ENCODE measurements at regions not wholly inside any gene's neighbourhood (a gene's known extent, or its start where the extent isn't known, plus 50 kb on each side); places are given as distances from the start of the nearest gene placed in this dataset.
"Not testable (repeated sequence)": the region's sequence is repeated elsewhere in the genome, so short reads cannot be mapped to it uniquely, and the experiment has no call there.

DNA sequence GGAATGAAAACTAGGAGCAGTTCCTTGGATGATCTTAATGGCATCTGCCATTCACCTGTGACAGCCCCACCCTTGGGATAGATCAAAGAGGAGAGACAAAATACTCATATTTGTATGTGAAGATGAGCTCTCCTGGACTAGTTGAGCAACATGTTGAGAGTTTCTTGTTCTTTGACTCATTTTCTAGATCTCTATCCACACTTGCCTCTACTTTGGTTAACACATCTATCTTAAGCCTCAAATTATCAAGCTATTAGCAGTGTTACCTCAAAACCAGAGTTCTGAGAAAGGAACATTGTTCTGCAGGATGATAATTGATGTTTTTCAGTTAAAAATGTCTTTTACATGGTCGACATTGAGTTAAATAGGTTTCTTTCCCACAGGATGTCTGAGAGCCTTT lies 94.2 kb upstream of the TEX13D start:
- DNase-seq (ENCODE audit: low spot score) = no peak

DNA sequence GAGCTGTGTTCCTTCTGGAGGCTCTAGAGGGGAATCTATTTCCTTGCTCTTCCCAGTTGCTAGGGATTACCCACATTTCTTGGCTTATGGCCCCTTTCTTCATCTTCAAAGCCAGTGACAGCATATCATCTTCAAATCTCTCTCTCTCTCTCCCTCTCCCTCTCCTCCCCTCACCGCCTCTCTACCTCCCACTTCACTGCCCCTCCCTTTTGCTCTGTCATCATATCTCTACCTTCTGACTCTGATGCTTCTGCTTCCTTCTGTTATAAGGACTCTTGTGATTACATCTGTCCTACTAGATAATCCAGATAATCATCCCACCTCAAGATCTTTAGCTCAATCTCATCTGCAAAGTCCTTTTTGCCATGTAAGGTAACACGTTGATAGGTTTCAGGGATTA lies 93.1 kb upstream of the TEX13D start:
- DNase-seq (ENCODE audit: low spot score) = no peak

DNA sequence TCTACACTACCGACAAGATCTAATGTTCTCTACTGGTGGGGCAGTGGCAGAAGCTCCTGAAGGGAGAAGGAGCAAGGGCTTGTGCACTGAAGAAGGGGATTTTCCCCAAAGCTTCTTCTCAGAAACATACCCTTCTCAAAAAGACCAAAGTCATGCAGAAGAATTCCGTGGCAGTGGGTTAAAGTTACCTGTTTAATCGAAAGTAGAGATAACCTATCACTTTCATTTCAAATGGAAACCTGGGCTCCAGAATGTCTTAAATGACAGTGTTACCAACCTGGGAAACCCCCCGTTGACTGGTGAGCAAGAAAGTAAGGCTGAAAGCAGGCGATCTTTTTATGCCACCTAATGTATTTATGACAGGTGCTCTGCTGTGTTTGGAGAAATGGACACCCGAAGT lies 92.5 kb upstream of the TEX13D start:
- no peak for DNase-seq (ENCODE audit: low spot score)

DNA sequence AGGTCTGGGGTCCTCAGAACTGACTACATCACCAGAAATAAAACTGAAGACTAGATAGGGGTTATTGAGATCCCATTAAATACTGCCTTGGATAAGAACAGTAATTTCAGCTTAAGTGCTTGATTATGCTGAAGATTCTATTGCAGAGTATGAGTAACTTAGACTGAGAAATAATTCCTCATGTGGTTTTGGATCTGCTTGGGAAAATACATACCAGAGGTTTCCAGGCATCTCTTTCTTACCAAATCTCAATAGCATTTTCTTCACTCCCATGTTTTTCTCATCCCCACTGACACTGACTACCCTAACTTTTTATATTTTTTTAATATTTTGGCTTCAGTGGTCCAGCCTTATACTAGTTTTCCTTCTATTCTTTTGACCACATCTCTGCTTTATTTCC lies 92.0 kb upstream of the TEX13D start:
- no peak for DNase-seq (ENCODE audit: low spot score)

- DNase-seq (ENCODE audit: low spot score) = no peak
These were observed 90.3 kb upstream of the TEX13D start for GRCh38 chrX:124242131-124242530.

DNA sequence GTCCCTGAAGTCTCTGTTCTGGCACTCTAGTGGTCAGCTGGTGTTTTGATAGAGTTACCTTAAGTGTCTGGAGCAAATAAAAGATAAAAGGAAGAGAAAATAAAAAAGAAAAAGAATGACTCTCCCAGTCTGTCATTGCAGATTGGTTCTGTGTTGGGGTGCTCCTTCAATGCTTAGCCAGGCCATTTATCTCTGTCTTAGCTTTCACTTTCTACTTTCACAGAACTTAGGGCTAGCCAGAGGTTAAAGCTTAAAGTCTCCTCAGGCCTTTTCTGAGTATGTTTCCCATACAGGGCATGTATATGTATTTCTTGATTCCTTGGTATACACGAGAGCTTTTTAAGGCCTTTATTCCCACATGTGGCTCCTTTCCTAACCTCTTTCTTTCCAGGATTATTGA lies 83.1 kb upstream of the TEX13D start:
- DNase-seq (ENCODE audit: low spot score) = no peak

- no peak for DNase-seq (ENCODE audit: low spot score)
These were observed 81.5 kb upstream of the TEX13D start for GRCh38 chrX:124250835-124251437.

DNA sequence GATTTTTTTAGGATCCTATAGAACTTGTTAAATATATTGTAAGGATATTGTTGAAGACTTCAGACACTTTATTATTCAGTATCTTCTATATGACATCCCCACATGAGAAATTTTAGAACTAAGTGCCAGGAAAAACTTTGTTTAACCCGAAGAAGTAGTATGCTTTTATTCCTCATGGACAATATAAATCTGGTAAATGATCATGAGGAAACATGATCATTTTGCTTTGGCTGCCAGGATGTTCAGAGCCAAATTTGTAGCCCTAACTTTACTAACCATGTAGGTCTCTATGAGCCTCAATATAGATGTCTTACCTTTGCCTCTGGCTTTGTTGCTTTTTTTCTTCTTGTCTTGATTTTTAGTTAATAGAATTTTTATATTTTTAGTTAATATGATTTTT lies 77.8 kb upstream of the TEX13D start:
- DNase-seq (ENCODE audit: low spot score) = no peak

DNA sequence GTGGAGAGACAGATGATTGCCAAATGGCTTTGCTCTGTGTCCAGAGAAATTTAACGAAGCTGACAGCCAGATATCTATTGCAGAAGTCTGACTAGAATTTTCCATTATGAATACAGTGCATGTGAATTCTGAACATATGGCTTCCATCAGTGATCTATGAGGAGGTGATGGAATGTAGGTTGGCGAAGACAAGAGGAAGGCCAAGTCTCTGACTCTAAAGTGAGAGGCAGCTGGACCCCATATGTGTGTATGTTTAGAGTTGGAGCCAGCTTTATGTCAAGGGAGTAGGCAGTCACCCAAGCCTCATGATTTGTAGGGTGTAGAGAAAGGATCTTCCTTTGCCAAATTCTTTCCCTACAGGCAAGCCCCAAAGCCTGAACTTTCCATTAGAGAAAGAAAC lies 76.2 kb upstream of the TEX13D start:
- DNase-seq (ENCODE audit: low spot score) = no peak

- no peak for DNase-seq (ENCODE audit: low spot score)
These were observed 75.7 kb upstream of the TEX13D start for GRCh38 chrX:124256629-124257380.

DNA sequence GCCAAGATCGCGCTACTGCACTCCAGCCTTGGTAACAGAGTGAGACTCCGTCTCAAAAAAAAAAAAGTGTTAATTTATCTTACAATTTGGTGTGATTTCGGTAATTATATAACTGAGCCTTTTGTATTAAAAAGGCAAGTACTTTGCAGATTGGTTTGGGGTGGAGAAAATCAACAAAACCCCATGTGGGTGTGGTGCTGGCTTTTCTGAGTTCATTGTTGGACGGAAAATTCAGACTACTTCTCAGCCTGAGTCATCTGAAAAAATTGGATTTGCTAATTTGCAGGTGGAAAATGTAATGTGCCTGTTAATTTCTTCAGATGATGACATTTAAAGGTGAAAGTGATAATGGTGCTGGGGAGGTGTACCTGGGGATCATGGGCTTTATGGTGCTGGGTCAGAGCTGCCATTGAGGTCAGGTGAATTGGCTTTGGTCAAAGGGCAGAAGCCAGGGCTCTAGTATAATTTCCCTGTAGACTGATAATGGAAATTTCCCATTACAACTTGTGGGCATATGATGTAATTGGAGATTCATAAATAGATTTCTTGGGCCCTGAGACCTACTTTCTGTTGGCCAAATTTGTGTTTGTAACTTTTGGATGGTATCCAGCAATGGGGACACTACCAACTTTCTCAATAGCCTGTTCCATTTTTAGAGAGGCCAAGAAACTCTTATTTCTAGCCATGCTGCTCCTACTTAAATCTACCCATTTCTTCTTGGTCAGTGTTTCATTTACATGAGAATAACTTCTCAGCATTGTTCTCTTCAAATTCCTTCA lies 74.3 kb upstream of the TEX13D start:
- no peak for DNase-seq (ENCODE audit: low spot score)

GRCh38 chrX:124260845-124261244 lies 71.6 kb upstream of the TEX13D start:
- no peak for DNase-seq (ENCODE audit: low spot score)

DNA sequence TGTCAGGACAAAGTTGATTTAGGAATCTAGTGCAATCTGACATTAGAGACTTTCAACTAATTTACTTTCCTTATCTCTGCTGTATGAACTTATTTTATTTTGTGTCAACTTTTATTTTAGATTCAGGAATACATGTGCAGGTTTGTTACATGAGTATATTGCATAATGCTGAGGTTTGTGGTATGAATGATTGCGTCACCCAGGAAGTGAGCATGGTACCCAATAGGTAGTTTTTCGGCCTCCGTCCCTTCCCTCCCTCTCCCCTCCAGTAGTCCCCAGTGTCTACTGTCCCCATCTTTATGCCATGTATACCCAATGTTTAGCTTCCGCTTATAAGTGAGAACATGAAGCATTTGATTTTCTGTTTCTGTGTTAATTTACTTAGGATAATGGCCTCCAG lies 68.7 kb upstream of the TEX13D start:
- DNase-seq (ENCODE audit: low spot score) = no peak

GRCh38 chrX:124268099-124268498 lies 64.4 kb upstream of the TEX13D start:
- DNase-seq (ENCODE audit: low spot score) = no peak

DNA sequence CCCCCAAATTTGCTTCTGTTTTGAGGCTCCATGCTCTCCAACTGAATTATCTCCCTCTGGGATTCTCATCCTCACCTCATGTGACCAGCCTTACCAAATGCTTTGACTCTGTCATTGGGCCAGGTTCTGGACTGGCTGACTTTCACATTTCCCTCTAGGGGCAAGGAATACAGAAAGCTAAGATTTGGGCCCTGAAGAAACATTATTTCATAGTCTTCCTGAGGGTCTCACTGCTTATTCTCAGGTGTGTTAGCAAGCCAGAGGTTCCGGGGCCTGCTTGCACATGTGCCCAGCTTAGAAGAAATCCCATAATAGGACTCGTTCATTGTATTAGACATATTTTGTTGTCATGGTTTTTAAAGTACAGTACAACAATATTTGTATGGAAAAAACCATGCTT lies 62.6 kb upstream of the TEX13D start:
- no peak for DNase-seq (ENCODE audit: low spot score)

DNA sequence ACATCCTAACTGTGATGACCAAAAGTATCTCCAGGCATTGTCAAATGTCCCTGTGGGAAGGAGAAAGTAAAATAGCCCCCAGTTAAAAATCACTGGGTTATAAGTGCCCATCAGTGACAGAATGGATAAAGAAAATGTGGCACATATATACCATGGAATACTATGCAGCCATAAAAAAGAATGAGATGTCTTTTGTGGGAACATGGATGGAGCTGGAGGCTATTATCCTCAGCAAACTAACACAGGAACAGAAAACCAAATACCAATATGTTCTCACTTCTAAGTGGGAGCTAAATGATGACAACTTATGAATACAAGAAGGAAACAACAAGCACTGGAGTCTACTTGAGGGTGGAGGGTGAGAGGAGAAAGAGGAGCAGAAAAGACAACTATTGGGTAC lies 60.9 kb upstream of the TEX13D start:
- not testable (repeated sequence) for DNase-seq (ENCODE audit: low spot score)

GRCh38 chrX:124272370-124272982 lies 60.0 kb upstream of the TEX13D start:
- no peak for DNase-seq (ENCODE audit: low spot score)

DNA sequence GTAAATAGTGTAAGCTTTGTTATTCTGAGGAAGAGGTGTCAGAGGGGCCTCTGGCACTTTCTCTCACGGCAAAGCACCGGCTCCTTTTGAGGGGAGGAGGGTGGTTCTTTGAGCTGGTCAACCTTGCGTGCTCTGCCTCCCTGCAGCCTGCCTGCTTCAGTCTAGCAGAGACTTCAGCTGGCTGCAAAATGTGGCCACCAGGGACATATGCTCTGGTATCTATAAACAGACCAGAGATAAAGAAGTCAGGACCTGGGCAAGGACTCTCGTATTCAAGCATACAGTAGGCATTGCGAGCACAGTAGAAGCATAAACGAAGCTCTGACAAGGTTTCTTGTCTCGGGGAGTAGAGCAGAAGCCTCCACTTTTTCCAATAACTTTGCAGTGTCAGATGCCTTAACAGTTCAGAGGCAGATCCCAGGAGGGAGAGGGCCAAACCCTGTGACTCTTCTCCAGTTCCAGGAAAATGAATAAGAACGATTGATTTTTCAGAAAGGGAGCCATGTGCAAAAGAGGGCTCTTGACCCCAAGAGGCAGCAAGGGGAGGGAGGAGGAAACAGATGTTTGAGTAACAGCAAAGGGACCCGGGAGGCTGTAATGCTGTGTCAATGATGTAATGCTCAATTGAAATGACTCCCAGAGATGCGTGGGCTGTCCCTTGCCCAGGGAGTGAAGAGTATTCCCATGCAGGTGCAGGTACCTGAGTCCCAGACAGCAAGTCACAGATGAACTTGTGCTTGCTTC lies 57.9 kb upstream of the TEX13D start:
- no peak for DNase-seq (ENCODE audit: low spot score)

DNA sequence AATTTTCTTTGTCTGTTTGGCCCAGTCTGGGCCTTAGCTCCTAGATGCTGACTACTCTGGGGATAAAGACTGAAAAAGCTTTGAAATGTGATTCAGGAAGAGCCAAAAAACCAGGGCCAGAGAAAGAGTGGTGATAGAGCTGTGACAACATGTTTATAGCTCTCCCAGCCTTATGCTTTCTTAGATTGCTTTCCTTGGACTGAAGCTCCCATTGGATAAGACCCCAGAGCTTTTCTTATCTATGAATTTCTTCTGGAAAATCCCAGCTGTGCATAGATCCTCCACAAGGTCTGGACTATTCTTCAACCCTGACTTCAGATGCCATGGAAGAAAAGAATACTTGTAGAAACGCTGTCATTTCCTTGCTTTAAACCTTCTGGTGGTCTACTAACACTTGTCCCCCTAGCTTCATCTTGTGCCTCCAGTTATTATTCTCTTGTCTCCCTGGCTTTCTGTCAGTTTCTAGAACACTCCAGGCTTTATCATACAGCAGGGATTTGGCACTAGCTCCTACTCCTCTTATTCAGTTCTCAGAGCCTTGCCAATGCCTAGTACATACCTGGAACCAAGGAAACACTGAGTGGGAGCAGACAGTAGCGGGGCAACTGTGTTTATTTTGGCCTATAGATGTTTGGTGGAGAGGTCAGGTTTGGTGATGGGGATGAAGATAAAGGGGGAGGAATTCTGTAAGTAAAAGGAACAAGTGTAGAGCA lies 57.1 kb upstream of the TEX13D start:
- DNase-seq (ENCODE audit: low spot score) = no peak

DNA sequence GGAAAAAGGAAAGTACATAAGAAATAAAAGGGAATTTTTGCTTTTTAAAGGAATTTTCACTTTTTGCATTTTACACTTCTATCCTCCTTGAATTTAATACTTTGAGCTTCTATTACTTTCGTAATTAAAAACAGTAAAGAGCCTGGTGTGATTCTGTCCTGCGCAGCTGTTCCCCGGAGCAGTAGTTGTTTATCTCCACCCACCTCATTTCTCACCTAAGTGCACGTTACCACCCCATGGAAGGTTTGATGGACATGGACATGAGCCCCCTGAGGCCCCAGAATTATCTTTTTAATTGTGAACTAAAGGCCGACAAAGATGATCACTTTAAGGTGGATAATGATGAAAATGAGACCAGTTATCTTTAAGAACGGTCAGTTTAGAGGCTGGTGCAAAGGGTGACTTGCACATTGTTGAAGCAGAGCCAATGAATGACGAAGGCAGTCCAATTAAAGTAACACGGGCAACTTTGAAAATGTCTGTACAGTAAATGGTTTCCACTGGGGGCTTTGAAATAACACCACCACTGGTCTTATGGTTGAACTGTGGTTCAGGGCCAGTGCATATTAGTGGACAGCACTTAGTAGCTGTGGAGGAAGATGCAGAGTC lies 52.1 kb upstream of the TEX13D start:
- no peak for DNase-seq (ENCODE audit: low spot score)

DNA sequence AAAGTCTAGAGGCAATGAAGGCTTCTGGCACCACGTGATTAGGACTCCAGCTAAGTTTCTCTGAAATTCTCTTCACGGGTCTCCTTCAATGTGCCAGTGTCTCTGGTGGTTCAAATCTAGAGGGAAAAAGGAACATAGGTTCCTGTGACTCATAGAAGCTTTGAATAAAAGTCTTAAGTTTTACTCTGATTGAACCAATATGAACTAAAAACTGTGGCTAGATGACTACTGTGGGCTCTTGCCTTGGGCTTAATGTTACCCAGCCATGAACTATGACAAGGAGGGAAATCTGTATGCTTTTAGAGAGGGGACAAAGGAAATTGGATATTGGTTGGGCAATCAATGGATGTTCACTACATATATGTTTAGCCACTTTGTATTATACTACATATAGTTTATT lies 49.9 kb upstream of the TEX13D start:
- no peak for DNase-seq (ENCODE audit: low spot score)

Data from LoVo (cell line).